SK-N-SH (cell line): ENCODE measurements at regions not wholly inside any gene's neighbourhood (a gene's known extent, or its start where the extent isn't known, plus 50 kb on each side); places are given as distances from the start of the nearest gene placed in this dataset.

ENCODE experiments used
- EZH2phosphoT487 ChIP-seq: fragments of 200-600 bp; sonication (generic); IDR thresholded peaks from 2 replicates; pipeline ENCODE4 v1.6.1; 2017; ENCODE audit warnings: low read depth, mixed run types, mild to moderate bottlenecking, antibody characterized with exemption, moderate library complexity, borderline replicate concordance
- FOXJ3 ChIP-seq: sonication (generic); formaldehyde crosslinking; IDR thresholded peaks from 2 replicates; pipeline ENCODE4 v1.5.1; 2020; ENCODE audit warnings: mild to moderate bottlenecking, missing genetic modification reagents
- NFIC ChIP-seq: IDR thresholded peaks from 2 replicates; pipeline ENCODE4 v1.4.0; 2012; ENCODE audit warnings: borderline replicate concordance
- POLR2AphosphoS5 ChIP-seq: IDR thresholded peaks from 2 replicates; pipeline ENCODE4 v1.6.1; 2012; ENCODE audit warnings: low read depth, low read length
- RAD21 ChIP-seq: IDR thresholded peaks from 2 replicates; pipeline ENCODE4 v1.6.1; 2012; ENCODE audit warnings: mild to moderate bottlenecking, low read length
- RFX5 ChIP-seq: IDR thresholded peaks from 2 replicates; pipeline ENCODE4 v1.6.1; 2012; ENCODE audit warnings: mild to moderate bottlenecking, improper control_type of control experiment, low read length
- SMC3 ChIP-seq: IDR thresholded peaks from 2 replicates; pipeline ENCODE4 v1.6.1; 2012; ENCODE audit warnings: low read depth, low read length, improper control_type of control experiment
- YY1 ChIP-seq: IDR thresholded peaks from 2 replicates; pipeline ENCODE4 v1.4.0; 2012; ENCODE audit warnings: low read depth, mild to moderate bottlenecking
- TF ChIP-seq, protein P1 (sequence below): fragments of 200-600 bp; sonication (generic); IDR thresholded peaks from 2 replicates; pipeline ENCODE4 v1.6.1; 2017; ENCODE audit warnings: antibody characterized with exemption, mild to moderate bottlenecking, moderate library complexity
- TF ChIP-seq, protein P2 (sequence below): IDR thresholded peaks from 2 replicates; pipeline ENCODE4 v1.6.1; 2012; ENCODE audit warnings: mild to moderate bottlenecking, low read depth, low read length, moderate library complexity
- TF ChIP-seq, protein P3 (sequence below): IDR thresholded peaks from 2 replicates; pipeline ENCODE4 v1.4.0; 2012; ENCODE audit warnings: low read depth
- TF ChIP-seq, protein P4 (sequence below): IDR thresholded peaks from 2 replicates; pipeline ENCODE4; 2012
- TF ChIP-seq, protein P5 (sequence below): fragments of 150-350 bp; IDR thresholded peaks from 2 replicates; pipeline ENCODE4 v1.6.1; 2016; ENCODE audit warnings: mild to moderate bottlenecking, low read depth, low read length
- TF ChIP-seq, protein P6 (sequence below): fragments of 150-350 bp; IDR thresholded peaks from 2 replicates; pipeline ENCODE4 v1.6.1; 2017; ENCODE audit warnings: antibody characterized with exemption, low read length, low read depth, borderline replicate concordance

DNA sequence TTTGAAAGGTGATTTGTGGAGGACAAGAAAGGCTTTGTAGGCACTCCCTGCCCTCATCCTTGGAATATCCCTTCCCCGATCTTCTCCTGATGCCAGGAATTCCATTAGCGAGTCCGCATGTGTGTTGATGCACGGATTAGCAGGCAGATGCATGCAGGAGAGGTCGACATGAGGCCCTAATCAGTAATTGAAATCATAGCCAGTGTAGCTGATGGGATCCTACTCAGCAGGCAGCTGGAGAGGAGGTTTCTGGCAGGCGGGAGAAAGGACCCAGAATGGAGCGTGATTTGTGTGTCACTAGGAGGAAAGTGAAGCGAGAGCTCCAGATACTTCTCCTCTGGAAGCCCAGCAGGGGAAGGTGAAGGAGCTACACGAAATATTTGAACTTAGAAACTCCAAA is 196.3 kb upstream of the CDH11 start:
- TF ChIP-seq, protein P1, sequence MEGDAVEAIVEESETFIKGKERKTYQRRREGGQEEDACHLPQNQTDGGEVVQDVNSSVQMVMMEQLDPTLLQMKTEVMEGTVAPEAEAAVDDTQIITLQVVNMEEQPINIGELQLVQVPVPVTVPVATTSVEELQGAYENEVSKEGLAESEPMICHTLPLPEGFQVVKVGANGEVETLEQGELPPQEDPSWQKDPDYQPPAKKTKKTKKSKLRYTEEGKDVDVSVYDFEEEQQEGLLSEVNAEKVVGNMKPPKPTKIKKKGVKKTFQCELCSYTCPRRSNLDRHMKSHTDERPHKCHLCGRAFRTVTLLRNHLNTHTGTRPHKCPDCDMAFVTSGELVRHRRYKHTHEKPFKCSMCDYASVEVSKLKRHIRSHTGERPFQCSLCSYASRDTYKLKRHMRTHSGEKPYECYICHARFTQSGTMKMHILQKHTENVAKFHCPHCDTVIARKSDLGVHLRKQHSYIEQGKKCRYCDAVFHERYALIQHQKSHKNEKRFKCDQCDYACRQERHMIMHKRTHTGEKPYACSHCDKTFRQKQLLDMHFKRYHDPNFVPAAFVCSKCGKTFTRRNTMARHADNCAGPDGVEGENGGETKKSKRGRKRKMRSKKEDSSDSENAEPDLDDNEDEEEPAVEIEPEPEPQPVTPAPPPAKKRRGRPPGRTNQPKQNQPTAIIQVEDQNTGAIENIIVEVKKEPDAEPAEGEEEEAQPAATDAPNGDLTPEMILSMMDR = no peak
- TF ChIP-seq SMC3 (peak; percentile 23; the same call in 1 of the 2 replicates), EZH2phosphoT487 (no peak), POLR2AphosphoS5 (peak; percentile 59; the same call in 1 of the 2 replicates), NFIC (peak; percentile 73), RFX5 (no peak), YY1 (no peak), FOXJ3 (CRISPR knock-in tag) (peak; percentile 96), RAD21 (peak; percentile 53)
- TF ChIP-seq, protein P2, sequence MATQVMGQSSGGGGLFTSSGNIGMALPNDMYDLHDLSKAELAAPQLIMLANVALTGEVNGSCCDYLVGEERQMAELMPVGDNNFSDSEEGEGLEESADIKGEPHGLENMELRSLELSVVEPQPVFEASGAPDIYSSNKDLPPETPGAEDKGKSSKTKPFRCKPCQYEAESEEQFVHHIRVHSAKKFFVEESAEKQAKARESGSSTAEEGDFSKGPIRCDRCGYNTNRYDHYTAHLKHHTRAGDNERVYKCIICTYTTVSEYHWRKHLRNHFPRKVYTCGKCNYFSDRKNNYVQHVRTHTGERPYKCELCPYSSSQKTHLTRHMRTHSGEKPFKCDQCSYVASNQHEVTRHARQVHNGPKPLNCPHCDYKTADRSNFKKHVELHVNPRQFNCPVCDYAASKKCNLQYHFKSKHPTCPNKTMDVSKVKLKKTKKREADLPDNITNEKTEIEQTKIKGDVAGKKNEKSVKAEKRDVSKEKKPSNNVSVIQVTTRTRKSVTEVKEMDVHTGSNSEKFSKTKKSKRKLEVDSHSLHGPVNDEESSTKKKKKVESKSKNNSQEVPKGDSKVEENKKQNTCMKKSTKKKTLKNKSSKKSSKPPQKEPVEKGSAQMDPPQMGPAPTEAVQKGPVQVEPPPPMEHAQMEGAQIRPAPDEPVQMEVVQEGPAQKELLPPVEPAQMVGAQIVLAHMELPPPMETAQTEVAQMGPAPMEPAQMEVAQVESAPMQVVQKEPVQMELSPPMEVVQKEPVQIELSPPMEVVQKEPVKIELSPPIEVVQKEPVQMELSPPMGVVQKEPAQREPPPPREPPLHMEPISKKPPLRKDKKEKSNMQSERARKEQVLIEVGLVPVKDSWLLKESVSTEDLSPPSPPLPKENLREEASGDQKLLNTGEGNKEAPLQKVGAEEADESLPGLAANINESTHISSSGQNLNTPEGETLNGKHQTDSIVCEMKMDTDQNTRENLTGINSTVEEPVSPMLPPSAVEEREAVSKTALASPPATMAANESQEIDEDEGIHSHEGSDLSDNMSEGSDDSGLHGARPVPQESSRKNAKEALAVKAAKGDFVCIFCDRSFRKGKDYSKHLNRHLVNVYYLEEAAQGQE = peak; percentile 74; the same call in 1 of the 2 replicates
- TF ChIP-seq, protein P3, sequence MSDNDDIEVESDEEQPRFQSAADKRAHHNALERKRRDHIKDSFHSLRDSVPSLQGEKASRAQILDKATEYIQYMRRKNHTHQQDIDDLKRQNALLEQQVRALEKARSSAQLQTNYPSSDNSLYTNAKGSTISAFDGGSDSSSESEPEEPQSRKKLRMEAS = peak; percentile 70
- TF ChIP-seq, protein P4, sequence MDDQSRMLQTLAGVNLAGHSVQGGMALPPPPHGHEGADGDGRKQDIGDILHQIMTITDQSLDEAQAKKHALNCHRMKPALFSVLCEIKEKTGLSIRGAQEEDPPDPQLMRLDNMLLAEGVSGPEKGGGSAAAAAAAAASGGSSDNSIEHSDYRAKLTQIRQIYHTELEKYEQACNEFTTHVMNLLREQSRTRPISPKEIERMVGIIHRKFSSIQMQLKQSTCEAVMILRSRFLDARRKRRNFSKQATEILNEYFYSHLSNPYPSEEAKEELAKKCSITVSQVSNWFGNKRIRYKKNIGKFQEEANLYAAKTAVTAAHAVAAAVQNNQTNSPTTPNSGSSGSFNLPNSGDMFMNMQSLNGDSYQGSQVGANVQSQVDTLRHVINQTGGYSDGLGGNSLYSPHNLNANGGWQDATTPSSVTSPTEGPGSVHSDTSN = peak; percentile 48
- TF ChIP-seq, protein P5, sequence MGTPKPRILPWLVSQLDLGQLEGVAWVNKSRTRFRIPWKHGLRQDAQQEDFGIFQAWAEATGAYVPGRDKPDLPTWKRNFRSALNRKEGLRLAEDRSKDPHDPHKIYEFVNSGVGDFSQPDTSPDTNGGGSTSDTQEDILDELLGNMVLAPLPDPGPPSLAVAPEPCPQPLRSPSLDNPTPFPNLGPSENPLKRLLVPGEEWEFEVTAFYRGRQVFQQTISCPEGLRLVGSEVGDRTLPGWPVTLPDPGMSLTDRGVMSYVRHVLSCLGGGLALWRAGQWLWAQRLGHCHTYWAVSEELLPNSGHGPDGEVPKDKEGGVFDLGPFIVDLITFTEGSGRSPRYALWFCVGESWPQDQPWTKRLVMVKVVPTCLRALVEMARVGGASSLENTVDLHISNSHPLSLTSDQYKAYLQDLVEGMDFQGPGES = no peak
- TF ChIP-seq, protein P6, sequence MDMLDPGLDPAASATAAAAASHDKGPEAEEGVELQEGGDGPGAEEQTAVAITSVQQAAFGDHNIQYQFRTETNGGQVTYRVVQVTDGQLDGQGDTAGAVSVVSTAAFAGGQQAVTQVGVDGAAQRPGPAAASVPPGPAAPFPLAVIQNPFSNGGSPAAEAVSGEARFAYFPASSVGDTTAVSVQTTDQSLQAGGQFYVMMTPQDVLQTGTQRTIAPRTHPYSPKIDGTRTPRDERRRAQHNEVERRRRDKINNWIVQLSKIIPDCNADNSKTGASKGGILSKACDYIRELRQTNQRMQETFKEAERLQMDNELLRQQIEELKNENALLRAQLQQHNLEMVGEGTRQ = no peak
